Amniotic epithelial cell (primary cell): ENCODE measurements at regions not wholly inside any gene's neighbourhood (a gene's known extent, or its start where the extent isn't known, plus 50 kb on each side); places are given as distances from the start of the nearest gene placed in this dataset.

Source experiments
- DNase-seq: peaks from one replicate; pipeline ENCODE4 v3.0.0-alpha.2; 2010; ENCODE audit warnings: low read depth

DNA sequence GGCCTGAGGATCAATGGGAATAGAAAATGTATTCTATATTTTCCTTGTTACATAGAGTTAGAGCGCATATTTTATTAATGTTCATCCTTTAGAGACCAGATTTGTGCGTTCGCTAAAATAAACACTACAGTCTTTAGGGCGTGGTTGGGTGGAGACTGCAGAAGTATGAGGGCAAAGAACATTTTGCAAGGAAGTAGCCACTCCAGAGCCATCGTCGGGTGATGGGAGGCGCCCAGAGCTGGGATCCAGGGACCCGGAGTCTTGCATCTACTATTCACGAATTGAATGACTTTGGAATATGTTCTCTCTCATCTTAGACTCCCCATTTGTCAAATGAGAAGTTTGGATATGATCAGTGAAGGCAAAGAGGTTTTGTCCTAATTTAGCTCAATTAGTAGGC, 154.2 kb upstream of the IRX6 start:
- no peak for DNase-seq

DNA sequence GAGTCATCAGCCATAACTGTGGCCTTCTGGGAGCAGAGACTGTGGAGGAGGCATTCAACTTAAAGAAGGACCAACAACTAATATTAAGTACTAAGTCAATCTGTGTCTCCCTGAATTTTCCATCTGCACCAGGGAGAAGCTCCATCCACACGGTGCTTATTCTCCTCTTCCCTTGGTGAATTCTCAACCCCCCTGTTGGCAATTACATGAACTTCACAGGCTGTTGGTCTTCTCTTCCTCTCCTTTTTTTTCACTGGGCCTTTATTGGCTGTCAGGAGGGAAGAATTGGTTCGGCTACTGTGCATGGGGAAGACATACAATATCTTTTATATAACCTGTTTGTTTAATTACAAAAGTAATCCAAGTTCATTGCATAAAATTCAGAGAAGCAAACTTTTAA, 152.8 kb upstream of the IRX6 start:
- DNase-seq: no peak

DNA sequence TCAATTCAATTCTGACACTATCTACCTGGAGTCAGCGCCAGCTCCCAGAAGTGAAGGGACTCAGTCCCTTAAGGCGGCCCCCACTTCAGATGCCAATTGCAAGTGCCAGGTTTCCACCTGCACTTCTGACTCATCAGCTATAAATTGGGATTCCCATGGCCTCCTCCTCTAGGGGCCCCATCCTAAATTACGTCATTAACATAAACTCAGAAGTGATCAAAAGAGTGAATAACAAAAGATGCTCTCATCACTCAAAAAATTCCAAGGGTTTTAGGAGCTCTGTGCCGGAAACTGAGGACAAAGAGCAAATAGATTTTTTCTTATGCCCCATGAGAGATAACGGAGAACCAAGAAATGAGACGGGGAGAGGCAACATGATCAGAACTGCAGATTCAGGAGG, 148.6 kb upstream of the IRX6 start:
- no peak for DNase-seq

DNA sequence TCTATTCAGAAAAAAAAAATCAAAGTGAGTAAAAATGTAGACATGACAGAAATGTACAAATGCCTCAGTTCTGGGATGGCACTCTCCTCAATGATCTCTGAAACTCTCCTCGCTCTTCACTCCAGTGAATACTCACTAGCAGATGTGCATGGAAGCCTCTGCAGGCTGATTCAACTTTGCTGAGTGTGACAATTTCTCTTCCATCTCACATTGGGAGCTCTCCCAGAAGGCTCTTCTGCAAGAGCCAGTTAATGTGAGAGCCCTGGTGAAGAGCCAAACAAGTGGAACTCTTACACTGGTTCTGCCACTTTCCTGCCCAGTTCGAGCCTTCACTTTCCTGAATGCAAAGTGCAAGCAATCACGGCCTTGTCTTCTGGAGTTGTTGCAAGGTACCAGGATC, 147.1 kb upstream of the IRX6 start:
- no peak for DNase-seq

DNA sequence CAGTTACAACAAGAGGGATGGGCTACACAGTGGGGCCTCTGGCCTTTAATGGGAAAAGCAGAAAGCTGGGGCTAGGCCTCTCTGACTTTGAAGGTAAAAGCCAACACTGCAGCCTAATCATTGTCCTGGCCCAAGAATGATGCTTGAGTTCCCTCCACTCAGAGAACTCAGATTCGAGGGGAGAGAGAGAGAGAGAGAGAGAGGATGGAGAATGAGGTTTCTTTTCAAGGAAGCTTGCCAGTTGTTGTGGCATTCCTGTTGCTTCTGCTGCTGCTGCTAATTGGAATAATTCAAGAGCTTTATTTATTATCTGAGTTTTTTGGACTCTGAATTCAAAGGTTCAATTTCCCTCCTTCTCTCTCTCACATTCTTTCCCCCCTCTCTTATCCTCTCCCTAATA, 144.6 kb upstream of the IRX6 start:
- no peak for DNase-seq

DNA sequence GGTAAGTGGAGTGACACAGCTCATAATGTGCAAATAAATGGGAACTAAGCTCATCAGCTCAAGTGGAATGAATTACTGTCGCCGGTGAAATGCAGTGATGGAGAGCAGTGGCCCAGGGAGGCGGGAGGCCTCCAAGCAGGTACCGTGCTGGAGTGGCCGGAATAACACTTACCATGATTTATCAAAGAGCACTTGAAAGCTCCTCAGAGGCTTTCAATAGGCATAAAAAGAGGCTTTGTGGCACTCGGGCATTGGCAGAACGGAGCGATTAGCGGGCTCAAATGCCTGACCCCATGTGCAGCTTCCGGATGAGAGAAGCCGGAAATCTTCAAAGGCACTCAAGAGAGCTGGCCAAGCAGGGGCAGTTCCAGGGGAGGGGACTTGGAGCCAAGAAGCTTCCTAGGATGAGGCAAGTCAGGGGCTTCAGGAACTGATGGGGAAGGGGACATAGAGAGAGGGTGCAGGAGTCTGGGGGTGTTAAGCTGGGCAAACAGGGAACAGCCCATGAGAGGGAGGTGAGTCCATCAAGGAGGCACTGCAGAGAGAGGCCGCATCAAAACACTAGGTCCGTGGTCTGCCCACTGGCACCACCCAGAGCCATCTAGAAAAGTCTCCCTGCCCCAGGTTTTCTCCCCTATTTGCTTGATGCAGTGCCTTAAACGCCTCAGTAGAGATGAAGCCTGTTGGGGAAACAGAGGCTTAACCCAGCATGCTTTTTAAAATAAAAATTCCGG, 144.0 kb upstream of the IRX6 start:
- DNase-seq: no peak

DNA sequence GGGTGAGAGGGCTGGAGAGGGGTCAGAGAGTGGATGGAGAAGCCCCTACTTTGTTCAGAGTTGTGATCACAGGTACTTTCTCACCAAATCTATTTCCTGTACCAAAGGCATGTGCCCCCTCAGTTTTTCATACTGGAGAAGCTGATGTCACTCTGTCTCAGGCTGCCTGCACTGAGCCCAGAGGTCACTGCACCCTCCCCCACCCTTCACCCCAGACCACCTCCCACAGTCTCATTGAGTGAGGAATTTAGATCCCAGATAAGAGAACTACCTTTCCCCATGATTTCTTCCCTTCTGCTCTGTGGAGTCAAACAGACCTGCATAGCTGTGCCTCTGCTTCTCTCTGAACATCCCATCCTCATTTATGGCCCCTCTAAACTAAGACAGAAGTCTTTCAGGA, 140.0 kb upstream of the IRX6 start:
- no peak for DNase-seq

DNA sequence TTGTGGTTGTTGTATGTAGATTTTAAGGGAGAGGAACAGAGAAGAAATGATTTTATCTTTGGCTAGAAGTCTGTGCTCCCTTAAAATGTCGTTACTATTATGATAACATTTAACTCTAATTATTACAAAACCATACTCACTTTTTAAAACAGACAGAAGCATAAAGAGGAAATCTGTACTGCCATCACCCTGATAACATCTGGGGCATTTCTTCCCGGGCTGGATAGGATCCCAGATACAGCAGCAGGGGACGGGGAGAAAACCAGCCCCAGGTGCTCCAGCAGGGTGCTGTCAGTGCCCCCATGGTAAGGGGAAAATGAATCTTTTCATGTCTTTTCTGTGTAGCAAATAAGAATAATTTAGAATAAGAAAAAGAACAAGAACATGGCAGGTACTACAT, 139.4 kb upstream of the IRX6 start:
- no peak for DNase-seq

DNA sequence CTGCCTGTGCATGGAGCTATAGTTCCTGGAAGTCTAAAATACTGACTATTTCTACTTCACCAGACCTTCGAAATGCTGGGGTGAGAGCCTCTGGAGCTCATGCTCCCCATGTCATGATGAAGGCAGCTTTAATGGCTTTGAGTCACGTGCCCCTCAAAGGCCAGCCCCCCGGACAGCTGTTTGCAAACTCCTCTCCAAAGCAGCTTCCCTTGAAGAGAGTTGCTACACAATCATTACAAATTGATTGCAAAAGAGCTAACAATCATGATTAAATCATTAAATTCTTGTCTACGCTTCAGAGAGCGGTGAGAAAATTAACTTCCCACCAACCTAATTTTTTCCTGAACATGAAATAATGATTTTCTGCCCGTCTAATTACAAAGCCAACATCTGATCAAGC, 134.8 kb upstream of the IRX6 start:
- no peak for DNase-seq

DNA sequence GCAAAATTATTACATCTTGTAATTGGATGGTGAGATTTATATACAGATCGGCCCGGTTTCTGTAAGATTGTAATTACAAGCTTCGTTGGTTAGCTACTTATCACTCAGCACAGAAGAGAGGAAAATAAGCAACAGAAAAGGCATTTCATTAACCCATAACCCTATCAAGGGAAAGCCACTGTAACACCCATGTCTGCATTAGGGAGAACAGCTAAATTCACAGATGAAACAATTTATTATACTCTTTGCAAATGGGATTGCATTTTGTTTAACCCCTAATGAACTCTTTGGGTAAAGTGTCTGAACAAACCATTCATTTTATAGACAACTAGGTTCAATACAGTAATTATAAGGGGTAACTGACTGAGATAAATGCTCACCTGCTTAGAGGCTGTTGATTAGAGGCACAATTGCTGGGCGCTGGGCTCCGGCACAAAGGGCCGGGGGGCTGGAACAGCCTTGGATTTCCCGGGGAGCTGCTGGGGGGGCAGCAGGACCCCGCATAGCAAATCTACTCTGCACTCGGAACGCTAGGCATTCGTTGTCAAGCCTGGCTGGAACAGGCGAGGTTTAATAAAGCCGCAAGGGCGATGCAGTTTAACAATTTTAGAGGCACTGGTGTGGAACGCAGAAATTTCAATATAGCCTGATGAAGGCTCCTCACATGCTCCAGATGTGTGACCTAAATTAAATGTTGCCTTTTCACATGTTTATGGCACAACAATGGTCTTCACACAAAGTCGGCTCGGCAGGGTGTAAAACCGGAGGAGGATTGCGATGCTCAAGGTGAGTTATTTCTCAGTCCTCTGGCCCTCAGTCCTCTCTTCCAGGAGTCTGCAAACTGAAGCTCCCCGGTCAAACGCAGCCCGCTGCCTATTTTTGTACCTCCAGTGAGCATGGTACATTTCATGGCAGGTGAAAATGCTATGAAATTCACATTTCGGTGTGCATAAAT, 134.0 kb upstream of the IRX6 start:
- no peak for DNase-seq

DNA sequence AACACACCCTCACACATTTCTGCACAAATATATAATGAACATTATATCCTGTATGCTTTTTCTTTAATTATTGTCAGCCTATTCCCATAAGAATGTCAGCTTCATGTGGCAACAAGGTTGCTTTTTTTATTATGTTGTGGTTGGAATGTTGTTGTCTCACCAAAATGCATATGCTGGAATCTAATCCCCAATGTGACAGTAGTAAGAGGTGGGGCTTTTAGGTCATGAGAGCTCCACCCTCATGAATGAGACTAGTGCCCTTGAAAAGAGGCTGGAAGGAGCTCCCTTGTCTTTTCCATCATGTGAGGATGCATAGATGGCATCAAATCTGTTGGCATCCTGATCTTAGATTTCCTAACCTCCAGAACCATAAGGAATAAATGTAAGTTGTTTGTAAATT, 131.3 kb upstream of the IRX6 start:
- DNase-seq: no peak

DNA sequence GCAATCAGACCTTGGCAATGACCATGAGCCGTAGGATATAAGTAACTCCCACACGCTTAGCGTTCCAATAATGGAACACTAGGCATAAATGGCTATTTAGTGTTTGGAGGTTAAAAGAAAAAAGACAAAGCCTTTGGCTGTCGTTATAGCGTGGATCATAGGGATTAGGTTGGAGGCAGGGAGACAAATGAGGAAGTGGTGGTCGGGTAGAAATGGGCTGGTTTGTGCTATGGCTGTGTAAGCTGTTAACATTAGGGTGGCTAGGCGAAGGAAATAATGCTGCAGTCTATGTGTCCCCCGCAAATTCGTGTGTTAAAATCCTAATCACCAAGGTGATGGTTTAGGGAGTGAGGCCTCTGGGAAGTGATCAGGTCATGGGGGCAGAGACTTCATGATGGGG, 120.4 kb upstream of the IRX6 start:
- no peak for DNase-seq

DNA sequence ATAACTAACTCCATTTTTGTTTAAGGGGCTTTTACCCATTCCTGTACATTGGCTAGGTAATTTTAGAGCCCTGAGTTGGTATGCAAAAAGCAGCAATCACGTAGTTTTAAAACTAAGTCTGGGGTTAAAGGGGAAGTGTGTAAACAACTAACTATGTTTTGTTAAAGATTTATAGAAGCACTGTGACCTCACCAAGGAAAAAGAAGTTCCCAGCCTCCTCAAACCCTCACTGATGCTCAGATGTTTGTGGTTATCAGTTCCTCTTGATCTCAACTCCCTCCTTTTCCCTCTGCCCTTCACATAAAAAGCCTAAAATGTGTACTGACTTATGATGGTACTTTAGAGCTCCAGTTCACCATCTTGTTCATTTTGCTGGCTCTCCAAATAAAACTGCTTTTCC, 119.9 kb upstream of the IRX6 start:
- no peak for DNase-seq

DNA sequence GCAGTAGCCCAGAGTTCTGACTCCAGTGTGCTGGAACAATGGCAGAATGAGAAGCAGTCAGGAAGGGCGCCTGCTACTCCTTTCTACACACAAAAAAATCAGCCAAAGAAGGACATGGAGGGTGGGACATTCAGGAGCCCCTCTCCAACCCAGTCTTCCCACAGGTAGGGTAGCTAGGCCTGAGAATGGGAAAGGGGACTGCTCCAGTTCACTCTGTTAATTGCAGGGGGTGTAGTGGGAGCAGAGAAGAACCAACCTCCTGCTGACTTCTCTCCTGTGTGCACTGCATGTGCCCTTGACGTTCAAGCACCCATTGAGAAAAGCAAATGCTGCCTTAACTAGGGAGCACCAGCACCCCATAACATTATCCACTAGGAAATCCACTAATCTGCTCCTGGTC, 119.1 kb upstream of the IRX6 start:
- DNase-seq: no peak

DNA sequence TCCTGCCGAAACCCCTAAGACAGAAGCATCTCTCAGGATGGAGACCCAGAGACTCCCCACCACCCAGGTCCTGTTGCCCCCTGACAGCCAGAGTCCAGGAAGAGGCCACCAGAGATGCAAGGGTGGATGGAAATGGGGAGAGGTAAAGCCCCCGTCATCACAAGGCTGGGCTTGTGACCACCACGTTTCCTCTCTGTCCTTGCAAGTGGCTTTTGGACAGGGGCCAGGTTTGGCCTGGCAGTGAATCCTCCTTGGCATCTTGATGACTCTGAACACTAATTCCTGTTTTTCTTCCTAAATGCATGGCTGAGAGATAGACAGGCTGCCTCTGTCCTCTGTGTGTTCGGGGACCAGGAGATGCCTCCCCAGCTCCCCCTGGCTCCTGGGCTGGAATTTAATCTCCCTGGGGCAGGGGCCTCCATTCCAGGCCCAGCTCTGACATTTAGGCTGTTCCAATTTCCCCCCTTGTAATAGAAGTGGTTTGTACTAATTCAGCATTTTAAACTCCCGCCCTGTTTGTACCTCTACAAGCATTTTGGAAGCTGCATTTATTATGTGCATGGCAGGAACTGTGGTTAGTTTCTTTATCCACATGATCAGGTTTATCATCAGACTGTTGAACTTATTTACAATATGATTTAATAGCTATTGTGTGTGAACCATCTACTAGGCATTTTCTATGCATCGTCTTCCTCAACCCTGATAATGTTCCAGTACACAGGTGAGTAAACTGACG, 116.1 kb upstream of the IRX6 start:
- no peak for DNase-seq

DNA sequence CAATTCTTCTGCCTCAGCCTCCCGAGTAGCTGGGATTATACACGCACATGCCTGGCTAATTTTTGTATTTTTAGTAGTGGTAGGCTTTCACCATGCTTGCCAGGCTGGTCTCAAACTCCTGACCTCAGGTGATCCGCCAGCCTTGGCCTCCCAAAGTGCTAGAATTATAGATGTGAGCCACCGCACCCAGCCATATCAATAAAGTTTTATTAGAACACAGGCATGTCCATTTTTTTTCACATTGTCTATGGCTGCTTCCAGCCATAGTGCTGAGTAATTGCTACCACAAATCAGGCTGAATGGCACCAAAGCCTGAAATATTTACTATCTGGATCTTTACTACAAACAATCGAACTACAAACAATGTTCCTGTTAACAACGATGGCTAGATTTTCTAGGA, 114.4 kb upstream of the IRX6 start:
- no peak for DNase-seq

DNA sequence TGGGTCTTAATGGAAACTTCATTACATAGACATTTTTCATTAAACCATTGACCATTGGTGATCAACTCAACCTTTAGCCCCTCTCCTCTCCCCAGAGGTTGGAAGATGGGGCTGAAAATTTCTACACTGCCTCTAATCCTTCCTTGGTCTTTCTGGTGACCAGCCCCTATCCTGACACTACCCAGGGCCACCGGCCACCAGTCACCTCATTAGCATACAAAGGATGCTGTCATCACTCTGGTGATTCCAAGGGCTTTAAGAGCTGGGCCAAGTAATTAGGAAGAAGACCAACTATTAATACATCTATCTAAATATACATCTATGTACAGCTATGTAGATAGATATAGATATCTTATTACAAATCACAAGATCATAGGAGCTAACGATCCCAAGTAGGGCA, 111.2 kb upstream of the IRX6 start:
- no peak for DNase-seq

DNA sequence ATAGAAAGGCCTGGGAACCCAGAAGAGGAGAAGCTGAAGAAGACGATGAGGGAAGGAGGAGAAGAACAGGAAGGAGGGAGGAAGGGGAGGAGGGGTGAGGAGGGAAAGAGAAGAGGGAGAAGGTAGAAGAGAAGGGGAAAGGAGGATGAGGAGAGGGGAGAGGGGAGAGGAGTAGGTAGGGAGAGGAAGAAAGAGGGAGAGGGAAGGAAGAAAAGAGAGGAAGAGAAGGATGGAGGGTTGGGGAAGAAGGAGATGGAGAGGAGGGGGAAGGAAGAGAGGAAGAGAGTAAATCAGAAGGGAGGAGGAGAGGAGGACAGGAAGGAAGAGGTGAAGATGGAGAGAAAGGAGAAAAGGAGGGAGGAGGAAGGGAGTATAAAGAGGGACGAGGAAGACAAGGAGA, 109.6 kb upstream of the IRX6 start:
- DNase-seq: no peak

DNA sequence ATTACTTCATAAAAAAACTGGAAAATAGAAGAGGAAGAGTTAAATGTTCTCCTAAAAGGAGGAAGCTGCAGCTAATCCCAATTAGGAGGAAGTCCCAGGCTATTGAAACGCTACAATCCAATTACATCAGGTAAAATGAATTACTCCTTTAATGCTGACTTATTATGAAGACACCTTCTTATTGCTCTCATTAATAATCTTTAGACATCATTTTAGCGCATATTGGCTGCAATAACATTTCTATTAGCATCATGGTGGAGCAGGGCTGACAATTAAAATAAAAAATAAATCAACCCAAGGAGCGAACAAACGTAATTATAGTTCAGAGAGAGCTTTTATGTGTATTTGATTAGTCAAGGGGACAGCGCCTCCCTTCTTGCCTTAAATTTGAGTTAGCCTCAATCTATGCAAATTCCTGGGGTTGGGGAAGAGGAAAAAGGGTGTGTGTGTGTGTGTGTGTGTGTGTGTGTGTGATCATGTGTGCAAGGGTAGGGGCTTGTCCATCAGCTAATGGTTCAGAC, 109.0 kb upstream of the IRX6 start:
- DNase-seq: no peak

DNA sequence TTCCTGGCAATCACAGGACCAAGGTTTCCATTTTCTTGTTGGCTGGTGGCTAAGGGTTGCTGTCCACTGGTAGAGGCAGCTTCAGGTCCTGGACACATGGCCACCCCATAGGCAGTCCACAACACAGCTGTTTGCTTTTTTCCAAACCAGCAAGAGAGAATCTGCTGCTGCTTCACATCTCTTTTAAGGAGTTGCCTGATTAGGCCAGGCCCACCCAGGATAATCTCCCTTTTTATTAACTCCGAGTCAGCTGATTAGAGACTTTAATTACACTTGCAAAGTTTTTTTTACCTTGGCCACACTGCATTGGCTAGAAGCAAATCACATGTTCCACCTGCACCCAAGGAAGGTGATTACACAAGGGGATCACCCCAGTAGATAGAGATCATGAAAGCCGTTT, 106.6 kb upstream of the IRX6 start:
- DNase-seq: no peak

DNA sequence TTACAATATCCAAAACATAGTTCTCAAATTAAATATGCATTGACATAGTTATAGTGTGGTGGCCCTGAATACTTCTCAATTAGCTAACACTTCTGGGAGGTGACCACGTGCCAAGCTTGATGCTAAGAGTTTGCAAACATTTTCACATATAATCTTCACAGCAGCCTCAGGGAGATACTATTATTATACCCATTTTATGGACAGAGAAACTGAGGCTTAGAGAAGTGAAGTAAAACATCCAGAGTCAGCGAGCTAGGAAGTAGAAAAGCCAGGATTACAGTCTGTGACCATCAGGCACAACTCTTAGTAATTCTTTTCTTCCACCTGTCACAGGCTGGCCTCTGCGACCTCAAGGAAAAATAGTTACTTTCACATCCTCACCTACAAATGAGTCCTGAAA, 102.2 kb upstream of the IRX6 start:
- DNase-seq: no peak

DNA sequence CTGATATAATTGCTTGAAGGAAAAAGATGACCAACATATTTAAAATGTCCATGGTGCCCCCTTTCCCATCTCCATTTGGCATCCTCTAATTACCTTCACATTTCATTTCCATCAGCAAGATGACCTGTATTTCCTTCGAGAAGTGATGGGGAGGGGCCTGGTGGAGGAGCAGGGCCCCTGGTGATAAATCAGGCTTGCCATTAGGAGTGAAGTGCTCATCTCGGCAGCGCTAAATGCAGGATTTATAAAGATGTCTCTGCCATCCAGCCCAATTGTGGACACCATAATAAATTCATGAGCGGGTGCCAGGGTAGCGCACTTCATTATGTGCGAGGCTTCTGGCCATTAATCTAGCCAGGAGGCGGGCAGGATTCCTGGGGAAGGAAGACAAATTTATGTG, 101.5 kb upstream of the IRX6 start:
- no peak for DNase-seq
